Neural cell (in vitro differentiated cells): ENCODE measurements at regions not wholly inside any gene's neighbourhood (a gene's known extent, or its start where the extent isn't known, plus 50 kb on each side); places are given as distances from the start of the nearest gene placed in this dataset.

Source experiments
- H2AFZ ChIP-seq: fragments of 200-600, 300-800 bp; sonication (generic), shearing (Covaris generic); 2 replicates; pipeline ENCODE4 v1.6.0; 2014; ENCODE audit warnings: low read depth, mild to moderate bottlenecking, antibody characterized with exemption, low read length, moderate library complexity
- H3F3A ChIP-seq: fragments of 200-600 bp; shearing (Covaris generic); 2 replicates; pipeline ENCODE4 v1.6.1; 2016; ENCODE audit warnings: mild to moderate bottlenecking, moderate library complexity, mixed read lengths, antibody characterized with exemption, low read length; ENCODE audit not compliant: insufficient read depth, poor library complexity, severe bottlenecking
- H3K27ac ChIP-seq: fragments of 200-600, 300-800 bp; sonication (generic), shearing (Covaris generic); 2 replicates; pipeline ENCODE4 v1.5.1; 2014; ENCODE audit warnings: mild to moderate bottlenecking, low read length, moderate library complexity
- H3K27me3 ChIP-seq: fragments of 300-800, 200-600 bp; sonication (generic), shearing (Covaris generic); 2 replicates; pipeline ENCODE4 v1.6.0; 2014; ENCODE audit warnings: mild to moderate bottlenecking, low read depth, low read length, moderate library complexity; ENCODE audit not compliant: insufficient read depth
- H3K36me3 ChIP-seq: fragments of 300-800, 200-600 bp; sonication (generic), shearing (Covaris generic); 2 replicates; pipeline ENCODE4 v1.5.1; 2014; ENCODE audit warnings: mild to moderate bottlenecking, antibody characterized with exemption, low read length, moderate library complexity; ENCODE audit not compliant: insufficient read depth
- H3K4me2 ChIP-seq: fragments of 300-800, 200-600 bp; sonication (generic), shearing (Covaris generic); 2 replicates; pipeline ENCODE4 v1.6.0; 2014; ENCODE audit warnings: mild to moderate bottlenecking, low read length
- H3K4me3 ChIP-seq: fragments of 300-800, 200-600 bp; sonication (generic), shearing (Covaris generic); 2 replicates; pipeline ENCODE4 v1.5.1; 2014; ENCODE audit warnings: mild to moderate bottlenecking, low read length, moderate library complexity
- H3K79me2 ChIP-seq: fragments of 200-600 bp; shearing (Covaris generic); replicated peaks from 2 replicates; pipeline ENCODE4 v1.6.0; 2014; ENCODE audit warnings: mild to moderate bottlenecking, low read length, moderate library complexity; ENCODE audit not compliant: insufficient read depth
- H3K9ac ChIP-seq: fragments of 300-800, 200-600 bp; sonication (generic), shearing (Covaris generic); 2 replicates; pipeline ENCODE4 v1.6.1; 2016; ENCODE audit warnings: mild to moderate bottlenecking, low read length, mixed read lengths
- H3K9me2 ChIP-seq: fragments of 200-600 bp; shearing (Covaris generic); 2 replicates; pipeline ENCODE4 v1.6.1; 2016; ENCODE audit warnings: mild to moderate bottlenecking, low read length, mixed read lengths; ENCODE audit not compliant: insufficient read depth
- H3K9me3 ChIP-seq: fragments of 200-600, 300-800 bp; sonication (generic), shearing (Covaris generic); 2 replicates; pipeline ENCODE4 v1.6.1; 2016; ENCODE audit warnings: mild to moderate bottlenecking, mixed run types, low read length, moderate library complexity, mixed read lengths
- H4K20me1 ChIP-seq: fragments of 200-600 bp; shearing (Covaris generic); 2 replicates; pipeline ENCODE4 v1.6.1; 2016; ENCODE audit warnings: mild to moderate bottlenecking, mixed run types; ENCODE audit not compliant: insufficient read depth
- EP300 ChIP-seq: fragments of 450-650 bp; conservative IDR thresholded peaks from 2 replicates; pipeline ENCODE4 v1.6.1; 2014; ENCODE audit warnings: antibody characterized with exemption, mild to moderate bottlenecking, moderate library complexity; ENCODE audit not compliant: poor library complexity, severe bottlenecking
- EZH2 ChIP-seq: fragments of 200-600, 300-800 bp; shearing (Covaris generic), sonication (generic); IDR thresholded peaks from 2 replicates; pipeline ENCODE4 v1.6.1; 2014; ENCODE audit warnings: antibody characterized with exemption, low read length, borderline replicate concordance, mild to moderate bottlenecking; ENCODE audit not compliant: insufficient read depth, poor library complexity, severe bottlenecking
- MXI1 ChIP-seq: fragments of 450-650 bp; conservative IDR thresholded peaks from 2 replicates; pipeline ENCODE4 v1.6.1; 2014; ENCODE audit warnings: antibody characterized with exemption, mild to moderate bottlenecking; ENCODE audit not compliant: poor library complexity, severe bottlenecking
- POLR2AphosphoS5 ChIP-seq: IDR thresholded peaks from 2 replicates; pipeline ENCODE4 v1.6.1; 2012
- RAD21 ChIP-seq: fragments of 450-650 bp; conservative IDR thresholded peaks from 2 replicates; pipeline ENCODE4 v1.6.1; 2014; ENCODE audit warnings: antibody characterized with exemption, mild to moderate bottlenecking, moderate library complexity
- SMC3 ChIP-seq: fragments of 450-650 bp; conservative IDR thresholded peaks from 2 replicates; pipeline ENCODE4 v1.6.1; 2014; ENCODE audit warnings: antibody characterized with exemption, mild to moderate bottlenecking, moderate library complexity; ENCODE audit not compliant: poor library complexity
- TAF1 ChIP-seq: IDR thresholded peaks from 2 replicates; pipeline ENCODE4 v1.6.1; 2012; ENCODE audit warnings: low read depth
- TF ChIP-seq, protein P1 (sequence below): IDR thresholded peaks from 2 replicates; pipeline ENCODE4 v1.6.1; 2012; ENCODE audit warnings: borderline replicate concordance
- TF ChIP-seq, protein P2 (sequence below): fragments of 450-650 bp; IDR thresholded peaks from 2 replicates; pipeline ENCODE4 v1.5.1; 2014; ENCODE audit warnings: antibody characterized with exemption, mild to moderate bottlenecking, moderate library complexity; ENCODE audit not compliant: poor library complexity, severe bottlenecking

DNA sequence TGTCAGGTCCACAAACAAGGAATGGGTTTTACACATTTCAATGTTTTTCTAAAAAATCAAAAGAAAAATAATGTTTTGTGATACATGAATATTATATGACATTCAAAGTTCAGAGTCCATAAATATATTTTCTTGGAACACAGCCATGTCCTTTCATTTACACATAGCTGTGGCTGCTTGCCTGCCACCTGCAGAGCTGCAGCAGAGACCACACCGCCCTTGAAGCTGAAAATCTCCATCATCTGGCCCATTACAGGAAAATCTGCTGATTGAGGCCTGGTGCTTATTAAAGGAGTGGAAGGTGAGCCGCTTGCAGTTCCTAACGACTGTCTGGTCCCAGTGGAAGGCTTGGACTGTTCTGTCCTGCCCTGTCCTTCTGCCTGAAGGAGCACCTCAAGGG lies 232.6 kb upstream of the ADAMTS16 start:
- TF ChIP-seq, protein P1, sequence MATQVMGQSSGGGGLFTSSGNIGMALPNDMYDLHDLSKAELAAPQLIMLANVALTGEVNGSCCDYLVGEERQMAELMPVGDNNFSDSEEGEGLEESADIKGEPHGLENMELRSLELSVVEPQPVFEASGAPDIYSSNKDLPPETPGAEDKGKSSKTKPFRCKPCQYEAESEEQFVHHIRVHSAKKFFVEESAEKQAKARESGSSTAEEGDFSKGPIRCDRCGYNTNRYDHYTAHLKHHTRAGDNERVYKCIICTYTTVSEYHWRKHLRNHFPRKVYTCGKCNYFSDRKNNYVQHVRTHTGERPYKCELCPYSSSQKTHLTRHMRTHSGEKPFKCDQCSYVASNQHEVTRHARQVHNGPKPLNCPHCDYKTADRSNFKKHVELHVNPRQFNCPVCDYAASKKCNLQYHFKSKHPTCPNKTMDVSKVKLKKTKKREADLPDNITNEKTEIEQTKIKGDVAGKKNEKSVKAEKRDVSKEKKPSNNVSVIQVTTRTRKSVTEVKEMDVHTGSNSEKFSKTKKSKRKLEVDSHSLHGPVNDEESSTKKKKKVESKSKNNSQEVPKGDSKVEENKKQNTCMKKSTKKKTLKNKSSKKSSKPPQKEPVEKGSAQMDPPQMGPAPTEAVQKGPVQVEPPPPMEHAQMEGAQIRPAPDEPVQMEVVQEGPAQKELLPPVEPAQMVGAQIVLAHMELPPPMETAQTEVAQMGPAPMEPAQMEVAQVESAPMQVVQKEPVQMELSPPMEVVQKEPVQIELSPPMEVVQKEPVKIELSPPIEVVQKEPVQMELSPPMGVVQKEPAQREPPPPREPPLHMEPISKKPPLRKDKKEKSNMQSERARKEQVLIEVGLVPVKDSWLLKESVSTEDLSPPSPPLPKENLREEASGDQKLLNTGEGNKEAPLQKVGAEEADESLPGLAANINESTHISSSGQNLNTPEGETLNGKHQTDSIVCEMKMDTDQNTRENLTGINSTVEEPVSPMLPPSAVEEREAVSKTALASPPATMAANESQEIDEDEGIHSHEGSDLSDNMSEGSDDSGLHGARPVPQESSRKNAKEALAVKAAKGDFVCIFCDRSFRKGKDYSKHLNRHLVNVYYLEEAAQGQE = no peak
- TF ChIP-seq SMC3 (no peak), TAF1 (no peak), MXI1 (no peak), EP300 (no peak), EZH2 (no peak)

DNA sequence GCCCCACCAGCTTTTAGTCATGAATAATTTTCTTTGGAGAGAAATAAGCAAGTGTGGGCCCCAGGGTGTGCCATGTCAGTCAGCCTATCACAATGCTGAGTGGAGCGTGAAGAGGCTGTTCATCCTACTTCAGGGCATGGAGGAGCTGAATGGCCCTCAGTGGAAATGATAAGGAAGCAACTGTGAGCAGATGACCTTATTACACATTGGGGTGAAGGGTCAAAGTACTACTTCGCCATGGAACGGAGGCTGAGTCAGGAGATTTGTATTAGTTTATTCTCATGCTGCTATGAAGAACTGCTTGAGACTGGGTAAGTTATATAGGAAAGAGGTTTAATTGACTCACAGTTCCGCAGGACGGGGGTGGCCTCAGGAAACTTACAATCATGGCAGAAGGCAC lies 231.0 kb upstream of the ADAMTS16 start:
- Histone ChIP-seq H3K9me2 (no peaks in the 10 kb centered on the region), H3K27me3 (no peaks in the 10 kb centered on the region), H4K20me1 (no peaks in the 10 kb centered on the region), H3K79me2 (no peaks in the 10 kb centered on the region), H3K27ac (no peak overlapping the region), H3K9me3 (no peaks in the 10 kb centered on the region), H2AFZ (no peak overlapping the region), H3K9ac (no peak overlapping the region), H3K4me3 (no peak overlapping the region), H3K36me3 (no peaks in the 10 kb centered on the region), H3K4me2 (no peak overlapping the region), H3F3A (no peaks in the 10 kb centered on the region)
- TF ChIP-seq RAD21 = no peak
- TF ChIP-seq TAF1 = no peak

More for the DNA sequence above, 232.6 kb upstream of the ADAMTS16 start:
- Histone ChIP-seq H3F3A (no peaks in the 10 kb centered on the region), H3K36me3 (no peaks in the 10 kb centered on the region), H3K27me3 (no peaks in the 10 kb centered on the region), H3K4me3 (no peak overlapping the region), H3K9ac (no peak overlapping the region), H3K9me2 (no peaks in the 10 kb centered on the region), H2AFZ (no peak overlapping the region), H4K20me1 (no peaks in the 10 kb centered on the region), H3K27ac (no peak overlapping the region), H3K9me3 (no peaks in the 10 kb centered on the region), H3K79me2 (no peaks in the 10 kb centered on the region), H3K4me2 (no peak overlapping the region)

DNA sequence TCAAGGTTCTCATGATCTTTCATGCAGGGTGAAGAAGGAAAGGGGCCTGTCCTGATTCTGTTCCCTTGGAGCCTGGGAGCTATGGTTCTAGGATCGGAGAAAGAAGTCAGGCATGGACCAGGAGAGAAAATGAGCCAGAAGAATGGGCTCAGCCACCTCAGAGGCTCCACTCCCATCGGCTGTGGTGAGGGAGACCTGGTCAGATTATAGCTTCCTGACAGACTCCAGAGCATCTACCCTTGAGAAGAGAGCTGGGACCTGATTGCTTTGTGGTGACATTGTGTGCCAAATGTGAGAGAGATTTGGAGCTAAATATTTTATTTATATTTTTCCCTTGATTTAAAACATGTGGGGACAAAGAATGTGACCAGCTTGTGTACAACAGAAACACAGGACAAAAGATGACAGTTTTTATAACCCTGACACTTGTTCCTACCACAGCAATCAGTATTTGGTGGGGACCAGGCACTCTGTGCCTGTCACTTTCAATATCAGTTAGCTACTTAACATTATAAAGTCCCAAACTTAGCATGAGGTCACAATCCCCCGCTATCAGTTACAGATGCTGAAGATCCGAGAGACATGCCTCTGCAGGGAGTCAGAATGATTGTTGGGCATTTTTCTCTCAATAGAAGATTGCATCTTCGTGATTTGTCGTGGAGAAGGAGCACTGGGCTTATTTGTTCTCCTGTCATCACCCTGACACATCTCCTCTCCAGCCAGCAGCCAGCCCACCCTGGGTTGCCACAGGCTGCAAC lies 228.3 kb upstream of the ADAMTS16 start:
- no peak overlapping the region for H2AFZ ChIP-seq
- no peak for TF ChIP-seq TAF1
- TF ChIP-seq, protein P2, sequence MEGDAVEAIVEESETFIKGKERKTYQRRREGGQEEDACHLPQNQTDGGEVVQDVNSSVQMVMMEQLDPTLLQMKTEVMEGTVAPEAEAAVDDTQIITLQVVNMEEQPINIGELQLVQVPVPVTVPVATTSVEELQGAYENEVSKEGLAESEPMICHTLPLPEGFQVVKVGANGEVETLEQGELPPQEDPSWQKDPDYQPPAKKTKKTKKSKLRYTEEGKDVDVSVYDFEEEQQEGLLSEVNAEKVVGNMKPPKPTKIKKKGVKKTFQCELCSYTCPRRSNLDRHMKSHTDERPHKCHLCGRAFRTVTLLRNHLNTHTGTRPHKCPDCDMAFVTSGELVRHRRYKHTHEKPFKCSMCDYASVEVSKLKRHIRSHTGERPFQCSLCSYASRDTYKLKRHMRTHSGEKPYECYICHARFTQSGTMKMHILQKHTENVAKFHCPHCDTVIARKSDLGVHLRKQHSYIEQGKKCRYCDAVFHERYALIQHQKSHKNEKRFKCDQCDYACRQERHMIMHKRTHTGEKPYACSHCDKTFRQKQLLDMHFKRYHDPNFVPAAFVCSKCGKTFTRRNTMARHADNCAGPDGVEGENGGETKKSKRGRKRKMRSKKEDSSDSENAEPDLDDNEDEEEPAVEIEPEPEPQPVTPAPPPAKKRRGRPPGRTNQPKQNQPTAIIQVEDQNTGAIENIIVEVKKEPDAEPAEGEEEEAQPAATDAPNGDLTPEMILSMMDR = no peak
- no peak for TF ChIP-seq POLR2AphosphoS5
- TF ChIP-seq EZH2 = no peak
- no peak for TF ChIP-seq MXI1
- TF ChIP-seq EP300 = no peak
- TF ChIP-seq SMC3 = no peak
- TF ChIP-seq, protein P1 = no peak
- no peak for TF ChIP-seq RAD21
- H3K9me3 ChIP-seq = no peaks in the 10 kb centered on the region
- no peak overlapping the region for H3K27ac ChIP-seq
- H3K36me3 ChIP-seq = no peaks in the 10 kb centered on the region
- no peaks in the 10 kb centered on the region for H3K27me3 ChIP-seq
- H3F3A ChIP-seq = no peaks in the 10 kb centered on the region
- H3K4me2 ChIP-seq = no peak overlapping the region
- H3K9ac ChIP-seq = no peak overlapping the region
- H4K20me1 ChIP-seq = no peaks in the 10 kb centered on the region
- no peaks in the 10 kb centered on the region for H3K79me2 ChIP-seq
- no peak overlapping the region for H3K4me3 ChIP-seq
- no peaks in the 10 kb centered on the region for H3K9me2 ChIP-seq
